ENCODE measurements at regions not wholly inside any gene's neighbourhood (a gene's known extent, or its start where the extent isn't known, plus 50 kb on each side); places are given as distances from the start of the nearest gene placed in this dataset.

- TF ChIP-seq CTCF (IDR thresholded peaks at IDR 0.05; ENCODE audit: control insufficient read depth, insufficient read depth, low read depth, low read length, missing control alignments): no peak
- no peak for DNase-seq (ENCODE audit: low read depth)
- H3K4me3 ChIP-seq (ENCODE audit: control insufficient read depth, low read depth, low read length): no peak overlapping the region
Observed at GRCh38 chr12:69087986-69088385, 151.4 kb upstream of the CPSF6 start.

- no peak overlapping the region for H3K4me3 ChIP-seq (ENCODE audit: control insufficient read depth, low read depth, low read length)
- no peak for TF ChIP-seq CTCF (IDR thresholded peaks at IDR 0.05; ENCODE audit: control insufficient read depth, insufficient read depth, low read depth, low read length, missing control alignments)
- DNase-seq (ENCODE audit: low read depth): no peak
Observed at GRCh38 chr12:69090722-69091121, 148.6 kb upstream of the CPSF6 start.

- no peak for DNase-seq (ENCODE audit: low read depth)
- H3K4me3 ChIP-seq (ENCODE audit: control insufficient read depth, low read depth, low read length): no peak overlapping the region
- no peak for TF ChIP-seq CTCF (IDR thresholded peaks at IDR 0.05; ENCODE audit: control insufficient read depth, insufficient read depth, low read depth, low read length, missing control alignments)
Observed at GRCh38 chr12:69091442-69092017, 147.8 kb upstream of the CPSF6 start.

GRCh38 chr12:69092137-69092536 is 147.2 kb upstream of the CPSF6 start:
- no peak for DNase-seq (ENCODE audit: low read depth)
- no peak overlapping the region for H3K4me3 ChIP-seq (ENCODE audit: control insufficient read depth, low read depth, low read length)
- TF ChIP-seq CTCF (IDR thresholded peaks at IDR 0.05; ENCODE audit: control insufficient read depth, insufficient read depth, low read depth, low read length, missing control alignments): no peak

DNA sequence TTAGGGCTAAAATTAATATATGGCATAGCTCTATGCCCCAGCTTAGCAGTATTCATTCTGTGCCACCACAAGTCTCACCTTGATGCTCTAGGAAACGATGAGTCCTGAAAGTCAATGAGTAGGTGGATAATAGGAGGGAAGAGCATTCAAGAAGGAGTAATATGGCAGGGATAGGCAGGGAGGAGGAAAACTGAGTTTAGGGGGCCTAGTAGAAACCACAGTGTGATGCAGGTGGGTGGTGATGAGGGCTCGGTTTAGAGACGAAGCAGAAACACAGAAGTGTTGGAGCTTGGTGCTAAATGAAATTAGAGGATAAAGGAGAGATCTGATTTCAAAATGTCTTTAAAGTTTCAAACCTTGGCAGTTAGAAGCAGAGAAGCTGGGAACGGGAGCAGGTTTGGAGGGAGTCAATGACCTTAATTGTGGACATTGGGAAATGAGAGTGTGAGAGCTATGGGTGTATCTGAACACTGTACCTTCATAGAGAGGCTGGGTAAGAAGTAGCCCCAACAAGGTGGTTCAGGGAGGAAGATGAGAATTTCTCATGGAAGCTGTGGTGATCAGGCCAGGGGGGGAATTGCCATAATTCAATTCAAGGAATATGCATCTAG is 144.7 kb upstream of the CPSF6 start:
- DNase-seq (ENCODE audit: low read depth): no peak
- no peak for TF ChIP-seq CTCF (IDR thresholded peaks at IDR 0.05; ENCODE audit: control insufficient read depth, insufficient read depth, low read depth, low read length, missing control alignments)
- H3K4me3 ChIP-seq (ENCODE audit: control insufficient read depth, low read depth, low read length): no peak overlapping the region

DNA sequence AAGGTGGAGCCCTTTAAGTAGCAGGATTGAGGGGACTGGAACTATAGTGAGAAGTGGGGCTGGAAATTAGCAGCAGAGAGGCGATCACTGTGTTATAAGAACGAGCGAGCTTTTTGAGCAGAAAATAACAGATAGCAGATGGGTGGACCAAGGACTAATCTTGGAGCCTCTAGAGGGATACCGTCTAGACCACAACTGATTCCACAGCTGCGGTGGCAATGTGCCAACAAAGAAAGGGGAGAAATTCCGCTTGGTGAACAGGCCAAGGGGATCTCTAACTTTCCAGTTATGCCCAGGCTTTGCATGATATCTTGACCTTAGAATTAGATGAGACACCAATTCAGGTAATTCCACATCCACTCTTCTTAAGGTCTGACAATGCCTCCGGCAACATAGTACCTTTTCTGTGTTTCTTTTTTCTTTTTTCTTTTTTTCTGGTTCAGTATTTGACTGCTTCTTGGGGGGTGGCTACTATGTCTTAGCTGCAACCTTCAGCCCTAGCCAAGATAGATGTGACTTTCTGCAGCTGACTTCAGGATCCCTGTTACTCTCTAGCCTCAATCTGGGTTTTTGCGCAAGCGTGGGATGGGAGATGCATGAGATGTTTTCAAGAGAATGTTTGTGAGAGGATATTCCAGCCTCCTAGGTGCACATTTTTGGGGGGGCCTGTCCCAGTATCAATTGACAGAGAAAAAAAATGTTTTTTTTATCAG is 143.4 kb upstream of the CPSF6 start:
- no peak overlapping the region for H3K4me3 ChIP-seq (ENCODE audit: control insufficient read depth, low read depth, low read length)

More for the DNA sequence above, 143.4 kb upstream of the CPSF6 start:
- no peak for DNase-seq (ENCODE audit: low read depth)
- no peak for TF ChIP-seq CTCF (IDR thresholded peaks at IDR 0.05; ENCODE audit: control insufficient read depth, insufficient read depth, low read depth, low read length, missing control alignments)
